ENCODE measurements at regions not wholly inside any gene's neighbourhood (a gene's known extent, or its start where the extent isn't known, plus 50 kb on each side); places are given as distances from the start of the nearest gene placed in this dataset.

DNA sequence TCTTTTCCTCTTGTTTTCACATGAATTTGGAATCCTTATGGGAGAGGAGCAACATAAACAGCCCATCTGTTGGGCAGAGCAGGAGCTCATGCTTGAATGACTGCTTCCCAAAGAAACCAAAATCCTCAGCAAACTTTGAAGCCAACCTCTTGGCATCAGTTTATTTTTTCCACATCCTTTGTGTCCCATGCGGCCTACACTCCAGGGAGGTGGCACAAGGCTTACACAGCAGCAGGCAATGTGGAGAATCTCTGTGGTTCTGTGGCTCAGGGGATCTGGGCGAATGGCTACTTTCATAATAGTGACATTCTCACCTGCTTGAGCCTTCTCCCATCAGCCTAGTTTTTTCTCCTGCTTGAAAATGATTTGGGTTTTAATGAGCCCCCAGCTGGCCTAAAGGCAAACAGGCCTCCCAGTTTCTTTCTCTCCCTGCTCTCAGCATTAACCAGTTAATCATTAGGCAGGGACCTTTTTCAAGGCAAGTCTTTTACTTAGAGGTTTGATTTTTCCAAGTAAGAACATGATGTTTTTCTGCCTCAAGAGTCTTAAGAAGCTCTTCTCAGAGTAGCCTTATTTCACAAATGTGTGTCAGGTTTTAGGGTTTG, 370.3 kb downstream of the ARHGEF28 start:
- DNase-seq (ENCODE audit: low read depth), result no peak

DNA sequence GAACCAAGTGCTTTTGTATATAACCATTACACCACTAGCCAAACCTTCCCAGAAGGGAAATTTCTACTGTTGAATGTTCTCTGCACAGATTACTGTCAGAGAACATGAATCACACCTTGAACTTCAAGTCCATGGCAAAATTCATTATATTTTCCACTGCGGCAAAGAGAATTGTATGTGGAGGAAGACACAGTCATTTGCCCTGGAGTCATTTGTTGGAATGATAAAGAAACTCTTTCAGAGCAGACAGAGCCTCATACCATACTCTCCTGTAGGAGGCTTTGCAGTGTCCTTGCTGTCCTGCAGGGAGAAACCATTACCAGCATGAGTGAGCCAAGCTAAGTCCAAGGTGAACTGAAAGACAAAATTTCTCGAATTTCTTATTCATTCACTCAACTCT, 369.0 kb downstream of the ARHGEF28 start:
- no peak for DNase-seq (ENCODE audit: low read depth)
